ENCODE measurements at regions not wholly inside any gene's neighbourhood (a gene's known extent, or its start where the extent isn't known, plus 50 kb on each side); places are given as distances from the start of the nearest gene placed in this dataset.
A peak's percentile ranks its signal among the peaks of the same experiment; 100 is the strongest.

DNA sequence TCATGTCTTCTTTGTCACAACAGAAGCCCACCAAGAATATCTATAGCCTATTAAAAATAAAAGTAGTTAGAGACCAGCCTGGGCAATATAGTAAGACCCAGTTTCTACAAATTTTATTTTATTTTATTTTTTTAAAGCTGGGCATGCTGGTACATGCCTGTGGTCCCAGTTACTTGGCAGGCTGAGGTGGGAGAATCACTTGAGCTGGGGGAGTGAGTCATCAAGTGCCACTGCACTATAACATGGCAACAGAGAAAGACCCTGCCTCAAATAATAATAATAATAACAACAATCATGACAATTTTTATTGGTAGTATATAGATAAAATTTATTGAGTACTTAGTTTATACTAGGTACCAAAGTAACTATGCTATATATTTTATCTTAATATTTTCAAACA, 93.0 kb upstream of the NPFFR2 start:
- DNase-seq: no peak

DNA sequence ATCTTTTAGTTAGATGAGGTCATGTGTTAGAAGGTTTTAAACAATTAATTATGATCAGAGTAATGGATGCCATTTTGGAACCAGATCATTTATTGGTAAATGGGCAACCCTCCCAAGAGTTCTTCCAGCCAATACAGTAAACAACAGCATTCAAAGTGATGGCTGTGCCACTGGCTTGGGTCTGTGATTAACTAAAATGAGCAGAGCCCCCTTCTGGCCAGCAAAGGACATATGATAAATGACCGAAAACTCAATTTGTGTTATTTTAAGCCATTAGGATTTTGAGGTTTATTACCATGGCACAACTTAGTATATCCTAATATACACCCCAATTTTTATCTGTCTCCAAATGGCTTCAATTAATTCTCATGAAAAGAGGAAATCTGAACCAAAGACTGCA, 90.8 kb upstream of the NPFFR2 start:
- DNase-seq: no peak

DNA sequence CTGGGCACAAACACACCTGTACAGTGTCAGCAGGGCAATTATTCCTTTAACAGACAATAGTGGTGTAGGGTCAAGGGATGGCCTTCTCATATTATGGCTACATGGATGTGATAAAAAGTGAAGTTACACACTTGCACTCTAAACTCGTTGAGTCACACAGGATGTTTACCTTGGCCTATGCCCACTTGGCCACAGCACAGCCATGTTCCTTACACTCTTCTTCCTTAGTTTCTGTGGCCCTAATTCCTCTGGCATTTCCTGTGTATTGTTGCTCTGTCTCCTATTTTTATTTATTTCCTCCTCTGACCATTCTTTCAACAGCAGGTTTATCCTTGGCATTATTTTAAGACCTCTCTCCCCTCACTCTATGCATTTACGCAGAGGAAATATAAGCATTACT, 86.8 kb upstream of the NPFFR2 start:
- DNase-seq: no peak

- no peak for DNase-seq
Measured at GRCh38 chr4:71945791-71946190, 86.0 kb upstream of the NPFFR2 start.

GRCh38 chr4:71958978-71959377, 72.8 kb upstream of the NPFFR2 start:
- DNase-seq: no peak

DNA sequence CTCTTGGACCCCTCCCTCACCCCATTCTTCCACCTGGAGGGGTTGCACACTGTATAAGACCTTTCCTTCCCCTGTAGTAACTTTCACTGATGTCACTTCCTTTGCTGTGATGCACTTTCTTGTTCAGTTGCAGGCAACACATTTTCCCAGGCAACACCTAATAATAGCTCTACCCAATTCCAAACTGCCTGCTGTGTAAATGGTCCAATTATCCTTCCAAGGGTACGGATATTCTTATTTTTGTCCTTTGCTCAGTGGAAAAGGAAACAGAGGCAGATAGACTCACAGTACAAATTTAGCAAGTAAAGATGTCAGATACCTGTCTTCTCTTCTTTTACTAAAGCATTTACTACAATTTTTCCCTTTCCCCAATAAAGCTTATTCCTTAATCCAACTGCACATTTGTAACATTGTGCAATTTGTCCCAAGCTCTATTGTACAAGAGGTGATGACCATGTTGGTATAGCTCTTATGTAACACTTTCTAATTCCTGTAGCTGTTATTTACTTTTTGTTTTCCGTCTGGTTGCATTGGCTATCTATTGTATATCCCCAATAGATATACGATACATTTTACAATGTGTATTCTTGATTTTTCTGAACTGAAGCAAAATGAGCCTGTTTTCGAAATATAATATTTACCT, 69.1 kb upstream of the NPFFR2 start:
- no peak for DNase-seq

- peak; percentile 62 for DNase-seq
Measured at GRCh38 chr4:71974681-71975080, 57.1 kb upstream of the NPFFR2 start.

DNA sequence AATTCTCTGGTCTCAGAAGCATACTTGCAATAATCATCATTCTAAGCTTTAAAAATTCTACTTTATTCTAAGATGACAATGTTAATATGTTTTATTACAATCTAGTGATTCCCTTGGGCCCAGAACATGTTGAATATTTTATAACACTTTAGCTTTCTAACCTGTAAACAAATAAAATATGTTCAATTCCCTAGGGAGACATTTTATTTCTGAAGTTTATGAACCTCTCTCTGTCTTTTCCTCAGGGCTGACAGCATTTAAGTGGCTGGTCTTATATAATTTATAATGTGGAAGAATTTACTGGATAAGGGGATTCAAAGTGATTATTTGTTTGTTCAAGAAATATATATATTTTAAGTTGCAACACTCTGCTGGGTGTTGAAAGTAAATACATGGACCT, 55.3 kb upstream of the NPFFR2 start:
- DNase-seq: no peak

DNA sequence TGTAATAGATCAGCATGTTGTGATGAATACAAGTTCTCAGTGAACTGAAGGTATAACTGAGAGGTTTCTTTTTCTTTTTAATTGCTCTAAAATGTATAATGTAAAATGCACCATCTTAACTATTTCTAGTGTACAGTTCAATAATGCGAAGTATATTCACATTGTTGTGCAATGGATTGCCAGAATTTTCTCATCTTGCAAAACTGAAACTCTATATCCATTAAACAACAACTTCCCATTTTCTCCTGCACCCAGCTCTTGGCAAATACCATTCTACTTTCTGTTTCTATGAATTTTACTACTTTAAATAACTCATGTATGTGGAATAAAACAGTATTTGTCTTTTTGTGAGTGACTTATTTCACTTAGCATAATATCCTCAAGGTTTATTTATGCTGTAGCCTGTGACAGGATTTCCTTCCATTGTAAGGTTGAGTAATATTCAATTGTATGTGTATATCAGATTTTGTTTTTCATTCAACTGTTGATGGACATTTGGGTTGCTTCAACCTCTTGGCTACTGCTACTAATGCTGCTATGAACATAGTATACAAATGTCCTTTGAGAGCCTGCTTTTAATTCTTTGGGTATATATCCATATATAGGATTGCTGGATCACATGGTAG, 53.5 kb upstream of the NPFFR2 start:
- no peak for DNase-seq

GRCh38 chr4:71980976-71981375, 50.8 kb upstream of the NPFFR2 start:
- peak; percentile 63 for DNase-seq

All from kidney glomerular epithelial cell (primary cell).